Lung (tissue), 11 donors: ENCODE measurements at regions not wholly inside any gene's neighbourhood (a gene's known extent, or its start where the extent isn't known, plus 50 kb on each side); places are given as distances from the start of the nearest gene placed in this dataset.
"Not testable (repeated sequence)": the region's sequence is repeated elsewhere in the genome, so short reads cannot be mapped to it uniquely, and the experiment has no call there.

Experiments
- ATAC-seq: fragments of 200-7000 bp; cut with Tn5 transposase; one replicate; pipeline ENCODE4 v1.9.1; 2020; ENCODE audit warnings: moderate number of reproducible peaks; ENCODE audit not compliant: insufficient read depth, low FRiP score
- DNase-seq, 3 donors: peaks; one replicate each; pipeline ENCODE4 v3.0.0-alpha.2; 2013 to 2017
- H3K27ac ChIP-seq, 2 donors: one replicate each; pipeline ENCODE4 v1.5.1; 2013; ENCODE audit warnings: mild to moderate bottlenecking in 2 of 2, moderate library complexity in 2 of 2, control low read depth in 1 of 2, inconsistent platforms in 1 of 2, low read depth in 1 of 2, low read length in 1 of 2
- H3K27me3 ChIP-seq, 3 donors: one replicate each; pipeline ENCODE4 v1.5.1; 2013; ENCODE audit warnings: low read length in 2 of 3; ENCODE audit not compliant: control insufficient read depth in 3 of 3, insufficient read depth in 3 of 3
- H3K36me3 ChIP-seq, 4 donors: one replicate each; pipeline ENCODE4 v1.5.1; 2013; ENCODE audit warnings: low read length in 4 of 4, mild to moderate bottlenecking in 1 of 4, moderate library complexity in 1 of 4; ENCODE audit not compliant: control insufficient read depth in 4 of 4, insufficient read depth in 4 of 4
- H3K4me1 ChIP-seq, 5 donors: one replicate each; pipeline ENCODE4 v1.5.1; 2013; ENCODE audit warnings: low read length in 5 of 5, mild to moderate bottlenecking in 2 of 5, moderate library complexity in 1 of 5; ENCODE audit not compliant: control insufficient read depth in 5 of 5, insufficient read depth in 5 of 5
- H3K4me3 ChIP-seq: one replicate; pipeline ENCODE4 v1.5.1; 2013; ENCODE audit warnings: mild to moderate bottlenecking, control low read depth, moderate library complexity
- H3K9ac ChIP-seq, 2 donors: one replicate each; pipeline ENCODE4 v1.5.1; 2013; ENCODE audit warnings: low read length in 2 of 2, control low read depth in 1 of 2; ENCODE audit not compliant: insufficient read depth in 1 of 2
- H3K9me3 ChIP-seq, 4 donors: one replicate each; pipeline ENCODE4 v1.5.1; 2013; ENCODE audit warnings: low read length in 3 of 4, mild to moderate bottlenecking in 1 of 4, moderate library complexity in 1 of 4; ENCODE audit not compliant: control insufficient read depth in 4 of 4, insufficient read depth in 3 of 4
- CTCF ChIP-seq: IDR thresholded peaks from 2 replicates; pipeline ENCODE4 v1.5.1; 2012; ENCODE audit warnings: mild to moderate bottlenecking; ENCODE audit errors: control extremely low read depth, extremely low read depth
- WGBS, 2 donors: extraction: QIAGEN DNeasy Blood & Tissue Kit; methylation state at CpG; one replicate each; pipeline ENCODE4 v1.1.7; 2013; 5-methylcytosine and 5-hydroxymethylcytosine counted together
- donor health status: control.
- donor health status: control.
- donor health status: Bipolar disorder and iron deficiency.
- donor health status: healthy.
- donor health status: DM: yes; HTN: yes; CAD: no.

- WGBS, 2 donors: 79 to 91% methylated on average over 4 of the region's 4 CpGs
- TF ChIP-seq CTCF: no peak
Observed at GRCh38 chr6:121887724-121888123, 452.3 kb downstream of the GJA1 start.

GRCh38 chr6:121890307-121890910 is 455.0 kb downstream of the GJA1 start:
- 59 to 69% methylated on average over 2 of the region's 2 CpGs for WGBS, 2 donors
- H3K4me1 ChIP-seq: peaks cover 2 to 11% (median 6%) of the 10 kb centered on the region in 5 donors
- DNase-seq (peak in 2 of 3 donors; percentile 7 to 15), ATAC-seq (no peak)
- no peak overlapping the region for H3K9ac ChIP-seq
- no peaks in the 10 kb centered on the region for H3K27me3 ChIP-seq
- TF ChIP-seq CTCF: no peak
- no peaks in the 10 kb centered on the region for H3K36me3 ChIP-seq
- H3K27ac ChIP-seq: no peak overlapping the region
- H3K9me3 ChIP-seq: no peaks in the 10 kb centered on the region
- no peak overlapping the region for H3K4me3 ChIP-seq

More at GRCh38 chr6:121887724-121888123, 452.3 kb downstream of the GJA1 start:
- H3K4me1 ChIP-seq: peaks cover 2 to 21% (median 7%) of the 10 kb centered on the region in 5 donors
- ATAC-seq (no peak), DNase-seq (no peak)
- H3K9ac ChIP-seq: no peak overlapping the region
- H3K27ac ChIP-seq: no peak overlapping the region
- no peaks in the 10 kb centered on the region for H3K27me3 ChIP-seq
- H3K4me3 ChIP-seq: no peak overlapping the region
- no peaks in the 10 kb centered on the region for H3K9me3 ChIP-seq
- H3K36me3 ChIP-seq: no peaks in the 10 kb centered on the region

- not testable (repeated sequence) for H3K4me1 ChIP-seq, H3K9ac ChIP-seq, H3K27me3 ChIP-seq, DNase-seq, H3K4me3 ChIP-seq, H3K9me3 ChIP-seq, H3K36me3 ChIP-seq, H3K27ac ChIP-seq, ATAC-seq
- WGBS, 2 donors: 78 to 87% methylated on average over 5 of the region's 5 CpGs
Observed at GRCh38 chr6:121895731-121896130, 460.3 kb downstream of the GJA1 start.

- no peak for DNase-seq
- H3K9ac ChIP-seq: no peak overlapping the region
- H3K4me1 ChIP-seq: peaks cover 0 to 8% (median 4%) of the 10 kb centered on the region in 5 donors
- WGBS, 2 donors: 82 to 87% methylated on average over 1 of the region's 1 CpG
- no peaks in the 10 kb centered on the region for H3K36me3 ChIP-seq
- no peak overlapping the region for H3K27ac ChIP-seq
- H3K4me3 ChIP-seq: no peak overlapping the region
- H3K9me3 ChIP-seq: no peaks in the 10 kb centered on the region
- H3K27me3 ChIP-seq: no peaks in the 10 kb centered on the region
- ATAC-seq: no peak
- TF ChIP-seq CTCF: no peak
Observed at GRCh38 chr6:121896363-121896762, 460.9 kb downstream of the GJA1 start.
